ENCODE measurements at regions not wholly inside any gene's neighbourhood (a gene's known extent, or its start where the extent isn't known, plus 50 kb on each side); places are given as distances from the start of the nearest gene placed in this dataset.
"Not testable (repeated sequence)": the region's sequence is repeated elsewhere in the genome, so short reads cannot be mapped to it uniquely, and the experiment has no call there.

- H3K27ac ChIP-seq = no peak overlapping the region
- TF ChIP-seq ZFX (IDR thresholded peaks at IDR 0.05; ENCODE audit: borderline replicate concordance) (no peak), CTCF (IDR thresholded peaks at IDR 0.05) (no peak)
These were observed 196.3 kb downstream of the JCAD start for GRCh38 chr10:29862923-29863614.

GRCh38 chr10:29861811-29862505 is 197.4 kb downstream of the JCAD start:
- no peak for TF ChIP-seq ZFX (IDR thresholded peaks at IDR 0.05; ENCODE audit: borderline replicate concordance)
- TF ChIP-seq CTCF (IDR thresholded peaks at IDR 0.05) = no peak
- no peak overlapping the region for H3K27ac ChIP-seq

GRCh38 chr10:29861231-29861630 is 198.2 kb downstream of the JCAD start:
- H3K27ac ChIP-seq = not testable (repeated sequence)

GRCh38 chr10:29860166-29860565 is 199.2 kb downstream of the JCAD start:
- no peak overlapping the region for H3K27ac ChIP-seq
- TF ChIP-seq CTCF (IDR thresholded peaks at IDR 0.05) (no peak), ZFX (IDR thresholded peaks at IDR 0.05; ENCODE audit: borderline replicate concordance) (no peak)

GRCh38 chr10:29859521-29860130 is 199.8 kb downstream of the JCAD start:
- H3K27ac ChIP-seq = no peak overlapping the region
- TF ChIP-seq ZFX (IDR thresholded peaks at IDR 0.05; ENCODE audit: borderline replicate concordance) (no peak), CTCF (IDR thresholded peaks at IDR 0.05) (no peak)

- peak; percentile 31 for TF ChIP-seq CTCF (IDR thresholded peaks at IDR 0.05)
- TF ChIP-seq ZFX (IDR thresholded peaks at IDR 0.05; ENCODE audit: borderline replicate concordance) = no peak
- no peak overlapping the region for H3K27ac ChIP-seq
These were observed 200.6 kb downstream of the JCAD start for GRCh38 chr10:29858702-29859267.

GRCh38 chr10:29857843-29858701 is 201.3 kb downstream of the JCAD start:
- no peak overlapping the region for H3K27ac ChIP-seq
- TF ChIP-seq CTCF (IDR thresholded peaks at IDR 0.05) = peak; percentile 67
- no peak for TF ChIP-seq ZFX (IDR thresholded peaks at IDR 0.05; ENCODE audit: borderline replicate concordance)
